Psoas muscle (tissue), 7 donors: ENCODE measurements at regions not wholly inside any gene's neighbourhood (a gene's known extent, or its start where the extent isn't known, plus 50 kb on each side); places are given as distances from the start of the nearest gene placed in this dataset.

Experiments used
- ATAC-seq, 4 donors: fragments of 200-7000 bp; cut with Tn5 transposase; one replicate each; pipeline ENCODE4 v1.9.1; 2020; ENCODE audit warnings: moderate library complexity in 3 of 4, mild to moderate bottlenecking in 2 of 4
- DNase-seq, 2 donors: peaks; one replicate each; pipeline ENCODE4 v3.0.0-alpha.2; 2020
- H3K27ac ChIP-seq: fragments of 200-600 bp; one replicate; pipeline ENCODE4 v1.8.0; 2022
- H3K27me3 ChIP-seq, 3 donors: fragments of 200-600 bp in 1 of 3; one replicate each; pipeline versions ENCODE4 v1.6.1 to v1.8.0; 2013 to 2022; ENCODE audit warnings: low read length in 2 of 3, mild to moderate bottlenecking in 2 of 3, moderate library complexity in 1 of 3; ENCODE audit not compliant: insufficient read depth in 3 of 3
- H3K36me3 ChIP-seq, 2 donors: fragments of 200-600 bp in 1 of 2; one replicate each; pipeline versions ENCODE4 v1.6.1 to v1.8.0; 2013 to 2022; ENCODE audit warnings: low read depth in 1 of 2, mild to moderate bottlenecking in 1 of 2, moderate library complexity in 1 of 2; ENCODE audit not compliant: insufficient read depth in 1 of 2
- H3K4me1 ChIP-seq: fragments of 200-600 bp; one replicate; pipeline ENCODE4 v1.8.0; 2022
- H3K4me3 ChIP-seq: fragments of 200-600 bp; one replicate; pipeline ENCODE4 v1.8.0; 2022; ENCODE audit warnings: mild to moderate bottlenecking
- H3K9me3 ChIP-seq: fragments of 200-600 bp; one replicate; pipeline ENCODE4 v1.8.0; 2022
- CTCF ChIP-seq: fragments of 200-600 bp; IDR thresholded peaks from one replicate; pipeline ENCODE4 v1.8.0; 2022; ENCODE audit warnings: antibody characterized with exemption
- WGBS, 3 donors: extraction: QIAGEN DNeasy Blood & Tissue Kit; methylation state at CpG; one replicate each; pipeline versions ENCODE4 v1.1.6 to v1.1.7; 2013; 5-methylcytosine and 5-hydroxymethylcytosine counted together
- intact Hi-C, 2 donors: fragments of 100-400 bp; cut with DNase I; formaldehyde crosslinking; loops; one replicate each; pipeline versions ENCODE4 v1.11.0 to v1.14.2; 2022
- donor health status: healthy with polysubstance abuse.
- donor health status: DM: no; HTN: no; CAD: no; lungs with moderate emphysema.
- donor health status: Bipolar disorder and iron deficiency.
- donor health status: healthy.
- donor health status: DM: yes; HTN: yes; CAD: no.
- donor health status: DM: no; HTN: no; CAD: no.
- donor health status: DM: yes; HTN: yes; CAD: no.

- H3K9me3 ChIP-seq: no peaks in the 10 kb centered on the region
- ATAC-seq: no peak
Observed at GRCh38 chr4:62252728-62253127, 1052.6 kb downstream of the ADGRL3 start.

GRCh38 chr4:62250100-62250499 is 1050.0 kb downstream of the ADGRL3 start:
- intact Hi-C loops: no loop called here
- DNase-seq (no peak), ATAC-seq (no peak)
- WGBS, 3 donors: 61 to 91% (median 73%) methylated on average over 5 of the region's 5 CpGs
- no peak overlapping the region for H3K27ac ChIP-seq
- no peaks in the 10 kb centered on the region for H3K9me3 ChIP-seq
- H3K4me1 ChIP-seq: no peaks in the 10 kb centered on the region
- no peaks in the 10 kb centered on the region for H3K36me3 ChIP-seq
- no peaks in the 10 kb centered on the region for H3K27me3 ChIP-seq
- no peak for TF ChIP-seq CTCF
- no peak overlapping the region for H3K4me3 ChIP-seq

More at GRCh38 chr4:62252728-62253127, 1052.6 kb downstream of the ADGRL3 start:
- Histone ChIP-seq H3K27me3 (no peaks in the 10 kb centered on the region), H3K27ac (no peak overlapping the region), H3K4me3 (no peak overlapping the region), H3K4me1 (no peaks in the 10 kb centered on the region), H3K36me3 (no peaks in the 10 kb centered on the region)
- 93 to 98% (median 94%) methylated on average over 1 of the region's 1 CpG for WGBS, 3 donors
- TF ChIP-seq CTCF: no peak
- intact Hi-C loops: no loop called here
- no peak for DNase-seq

GRCh38 chr4:62243895-62244294 is 1043.8 kb downstream of the ADGRL3 start:
- DNase-seq (no peak), ATAC-seq (no peak)
- 30 to 47% (median 32%) methylated on average over 1 of the region's 1 CpG for WGBS, 3 donors
- H3K9me3 ChIP-seq: peaks cover 3% of the 10 kb centered on the region
- H3K27ac ChIP-seq: no peak overlapping the region
- no peak overlapping the region for H3K4me3 ChIP-seq
- no peaks in the 10 kb centered on the region for H3K4me1 ChIP-seq
- H3K36me3 ChIP-seq: no peaks in the 10 kb centered on the region
- TF ChIP-seq CTCF: no peak
- intact Hi-C loops: no loop called here
- no peaks in the 10 kb centered on the region for H3K27me3 ChIP-seq

GRCh38 chr4:62235911-62236310 is 1035.8 kb downstream of the ADGRL3 start:
- intact Hi-C loops: no loop called here

More at GRCh38 chr4:62235911-62236310, 1035.8 kb downstream of the ADGRL3 start:
- ATAC-seq: no peak
- Histone ChIP-seq H3K27me3 (no peaks in the 10 kb centered on the region), H3K36me3 (no peaks in the 10 kb centered on the region), H3K4me3 (no peak overlapping the region), H3K4me1 (no peaks in the 10 kb centered on the region), H3K9me3 (peaks cover 3% of the 10 kb centered on the region), H3K27ac (no peak overlapping the region)
- no peak for DNase-seq
- 20 to 38% (median 28%) methylated on average over 4 of the region's 4 CpGs for WGBS, 3 donors
- no peak for TF ChIP-seq CTCF
